MM.1S (cell line): ENCODE measurements at regions not wholly inside any gene's neighbourhood (a gene's known extent, or its start where the extent isn't known, plus 50 kb on each side); places are given as distances from the start of the nearest gene placed in this dataset.
"Not testable (repeated sequence)": the region's sequence is repeated elsewhere in the genome, so short reads cannot be mapped to it uniquely, and the experiment has no call there.

Source experiments
- DNase-seq: peaks from one replicate; pipeline ENCODE4 v3.0.0-alpha.2; 2015
- H2AFZ ChIP-seq: fragments of 300-600 bp; sonication (generic); 2 replicates; pipeline ENCODE4 v1.6.0; 2016; ENCODE audit warnings: antibody characterized with exemption, low read length
- H3F3A ChIP-seq: fragments of 300-600 bp; sonication (generic); 2 replicates; pipeline ENCODE4 v1.6.1; 2016; ENCODE audit warnings: mild to moderate bottlenecking, antibody characterized with exemption, low read length, moderate library complexity, mixed read lengths; ENCODE audit not compliant: insufficient read depth
- H3K27ac ChIP-seq: fragments of 300-600 bp; sonication (generic); 2 replicates; pipeline ENCODE4 v1.5.1; 2016; ENCODE audit warnings: mild to moderate bottlenecking, low read length
- H3K27me3 ChIP-seq: fragments of 300-600 bp; sonication (generic); replicated peaks from 2 replicates; pipeline ENCODE4 v1.6.0; 2016; ENCODE audit warnings: low read length; ENCODE audit not compliant: insufficient read depth
- H3K36me3 ChIP-seq: fragments of 300-600 bp; sonication (generic); replicated peaks from 2 replicates; pipeline ENCODE4 v1.6.1; 2016; ENCODE audit warnings: mild to moderate bottlenecking, low read length, mixed read lengths; ENCODE audit not compliant: insufficient read depth
- H3K4me1 ChIP-seq: fragments of 300-600 bp; sonication (generic); 2 replicates; pipeline ENCODE4 v1.6.1; 2016; ENCODE audit warnings: low read length, mixed read lengths
- H3K4me2 ChIP-seq: fragments of 300-600 bp; sonication (generic); 2 replicates; pipeline ENCODE4 v1.6.0; 2016; ENCODE audit warnings: low read depth, low read length
- H3K4me3 ChIP-seq: fragments of 300-600 bp; sonication (generic); 2 replicates; pipeline ENCODE4 v1.5.1; 2016; ENCODE audit warnings: low read length, mixed read lengths
- H3K79me2 ChIP-seq: fragments of 300-600 bp; sonication (generic); 2 replicates; pipeline ENCODE4 v1.6.1; 2016; ENCODE audit warnings: mixed run types, low read length, mixed read lengths
- H3K9ac ChIP-seq: fragments of 300-600 bp; sonication (generic); 2 replicates; pipeline ENCODE4 v1.6.1; 2016; ENCODE audit warnings: low read length, mixed read lengths
- H3K9me2 ChIP-seq: fragments of 300-600 bp; sonication (generic); replicated peaks from 2 replicates; pipeline ENCODE4 v1.6.1; 2016; ENCODE audit warnings: mild to moderate bottlenecking, low read length, mixed read lengths; ENCODE audit not compliant: insufficient read depth
- H3K9me3 ChIP-seq: fragments of 300-600 bp; sonication (generic); replicated peaks from 2 replicates; pipeline ENCODE4 v1.6.1; 2016; ENCODE audit warnings: mild to moderate bottlenecking, low read length, mixed read lengths; ENCODE audit not compliant: insufficient read depth
- H4K20me1 ChIP-seq: fragments of 300-600 bp; sonication (generic); 2 replicates; pipeline ENCODE4 v1.6.1; 2016; ENCODE audit warnings: mild to moderate bottlenecking, low read length, moderate library complexity, mixed read lengths; ENCODE audit not compliant: insufficient read depth
- CTCF ChIP-seq: fragments of 300-600 bp; sonication (generic); IDR thresholded peaks from 2 replicates; pipeline ENCODE4 v1.5.1; 2016; ENCODE audit warnings: antibody characterized with exemption, low read length, mixed read lengths
- EZH2 ChIP-seq: fragments of 300-600 bp; sonication (generic); optimal IDR thresholded peaks from 2 replicates; pipeline ENCODE3; 2017; ENCODE audit warnings: low read depth, mild to moderate bottlenecking, antibody characterized with exemption, low read length, mixed read lengths
- EZH2phosphoT487 ChIP-seq: fragments of 300-600 bp; sonication (generic); IDR thresholded peaks from 2 replicates; pipeline ENCODE4 v1.6.1; 2018; ENCODE audit warnings: antibody characterized with exemption, low read length

- Histone ChIP-seq H3K4me1 (no peaks in the 10 kb centered on the region), H3K9ac (no peak overlapping the region), H3K36me3 (no peaks in the 10 kb centered on the region), H3K9me3 (no peaks in the 10 kb centered on the region), H3K27me3 (no peaks in the 10 kb centered on the region), H3K9me2 (no peaks in the 10 kb centered on the region), H3F3A (no peaks in the 10 kb centered on the region), H3K79me2 (no peaks in the 10 kb centered on the region), H3K4me2 (no peak overlapping the region), H2AFZ (no peak overlapping the region), H4K20me1 (no peaks in the 10 kb centered on the region), H3K27ac (no peak overlapping the region), H3K4me3 (no peak overlapping the region)
- no peak for DNase-seq
- TF ChIP-seq EZH2phosphoT487, result no peak
- TF ChIP-seq EZH2, result no peak
- TF ChIP-seq CTCF, result no peak
These were observed 1298.0 kb upstream of the RAG2 start for GRCh38 chr11:37896016-37896415.

- Histone ChIP-seq H3K9me2 (no peaks in the 10 kb centered on the region), H3K36me3 (no peaks in the 10 kb centered on the region), H3K27me3 (no peaks in the 10 kb centered on the region)
These were observed 1283.7 kb upstream of the RAG2 start for GRCh38 chr11:37881741-37882140.

GRCh38 chr11:37861671-37862070 is 1263.6 kb upstream of the RAG2 start:
- Histone ChIP-seq H3K9ac (no peak overlapping the region), H3K27ac (no peak overlapping the region), H3K9me2 (no peaks in the 10 kb centered on the region), H3K36me3 (no peaks in the 10 kb centered on the region), H3F3A (no peaks in the 10 kb centered on the region), H3K9me3 (no peaks in the 10 kb centered on the region), H2AFZ (no peak overlapping the region), H3K4me1 (no peaks in the 10 kb centered on the region), H3K79me2 (no peaks in the 10 kb centered on the region), H3K27me3 (no peaks in the 10 kb centered on the region), H3K4me2 (no peak overlapping the region), H3K4me3 (no peak overlapping the region), H4K20me1 (no peaks in the 10 kb centered on the region)
- DNase-seq, result no peak
- no peak for TF ChIP-seq CTCF
- no peak for TF ChIP-seq EZH2
- TF ChIP-seq EZH2phosphoT487, result no peak

More at GRCh38 chr11:37881741-37882140, 1283.7 kb upstream of the RAG2 start:
- Histone ChIP-seq H3K4me2 (no peak overlapping the region), H2AFZ (no peak overlapping the region), H3K79me2 (no peaks in the 10 kb centered on the region), H3F3A (no peaks in the 10 kb centered on the region), H3K9ac (no peak overlapping the region), H3K4me3 (no peak overlapping the region), H3K4me1 (no peaks in the 10 kb centered on the region), H3K27ac (no peak overlapping the region), H4K20me1 (no peaks in the 10 kb centered on the region), H3K9me3 (no peaks in the 10 kb centered on the region)
- no peak for DNase-seq
- no peak for TF ChIP-seq EZH2

- H3K4me2 ChIP-seq, H3K27me3 ChIP-seq, H3K27ac ChIP-seq, H2AFZ ChIP-seq, H3K79me2 ChIP-seq, H3K9me2 ChIP-seq, H3K4me3 ChIP-seq, H3F3A ChIP-seq, H3K36me3 ChIP-seq, DNase-seq, H3K9me3 ChIP-seq, H3K4me1 ChIP-seq, H3K9ac ChIP-seq, H4K20me1 ChIP-seq: not testable (repeated sequence)
These were observed 1260.9 kb upstream of the RAG2 start for GRCh38 chr11:37858806-37859537.
